GM06990 (cell line): ENCODE measurements at regions not wholly inside any gene's neighbourhood (a gene's known extent, or its start where the extent isn't known, plus 50 kb on each side); places are given as distances from the start of the nearest gene placed in this dataset.

Source experiments
- DNase-seq: peaks from one replicate; pipeline ENCODE4 v3.0.0-alpha.2; 2011; ENCODE audit not compliant: insufficient read length; ENCODE audit errors: extremely low read depth
- H3K27me3 ChIP-seq: replicated peaks from 2 replicates; pipeline ENCODE4 v1.6.0; 2011; ENCODE audit warnings: low read length; ENCODE audit not compliant: control insufficient read depth, insufficient read depth
- H3K36me3 ChIP-seq: 2 replicates; pipeline ENCODE4 v1.5.1; 2011; ENCODE audit warnings: low read length; ENCODE audit not compliant: control insufficient read depth, insufficient read depth
- H3K4me3 ChIP-seq: replicated peaks from 2 replicates; pipeline ENCODE4 v1.5.1; 2011; ENCODE audit warnings: low read depth, mild to moderate bottlenecking, control low read depth, low read length
- CTCF ChIP-seq: IDR thresholded peaks from 2 replicates; pipeline ENCODE4 v1.5.1; 2011; ENCODE audit warnings: low read length, control low read depth, mild to moderate bottlenecking, inconsistent platforms; ENCODE audit not compliant: insufficient read depth, poor library complexity, severe bottlenecking

GRCh38 chr13:111554539-111555267 is 234.3 kb downstream of the TEX29 start:
- no peak for DNase-seq
- Histone ChIP-seq H3K4me3 (no peak overlapping the region), H3K27me3 (no peaks in the 10 kb centered on the region), H3K36me3 (no peaks in the 10 kb centered on the region)
- TF ChIP-seq CTCF: no peak

GRCh38 chr13:111555268-111555808 is 234.9 kb downstream of the TEX29 start:
- Histone ChIP-seq H3K27me3 (no peaks in the 10 kb centered on the region), H3K36me3 (no peaks in the 10 kb centered on the region), H3K4me3 (no peak overlapping the region)
- TF ChIP-seq CTCF: no peak
- no peak for DNase-seq

GRCh38 chr13:111555903-111556302 is 235.5 kb downstream of the TEX29 start:
- Histone ChIP-seq H3K27me3 (no peaks in the 10 kb centered on the region), H3K36me3 (no peaks in the 10 kb centered on the region), H3K4me3 (no peak overlapping the region)
- DNase-seq: no peak
- no peak for TF ChIP-seq CTCF

- Histone ChIP-seq H3K4me3 (no peak overlapping the region), H3K36me3 (no peaks in the 10 kb centered on the region), H3K27me3 (no peaks in the 10 kb centered on the region)
- no peak for DNase-seq
- TF ChIP-seq CTCF: no peak
Measured at GRCh38 chr13:111556496-111556895, 236.1 kb downstream of the TEX29 start.

GRCh38 chr13:111557921-111558699 is 237.7 kb downstream of the TEX29 start:
- no peaks in the 10 kb centered on the region for H3K36me3 ChIP-seq
- H3K4me3 ChIP-seq: no peak overlapping the region
- DNase-seq: no peak
- H3K27me3 ChIP-seq: no peaks in the 10 kb centered on the region
- TF ChIP-seq CTCF: no peak
